Left ventricle myocardium inferior (tissue), 1 donor: ENCODE measurements at regions not wholly inside any gene's neighbourhood (a gene's known extent, or its start where the extent isn't known, plus 50 kb on each side); places are given as distances from the start of the nearest gene placed in this dataset.

Source experiments
- DNase-seq: peaks from one replicate; pipeline ENCODE4 v3.0.0-alpha.2; 2020
- H3K27ac ChIP-seq: fragments of 200-600 bp; replicated peaks from 2 replicates; pipeline ENCODE4 v1.8.0; 2021
- H3K27me3 ChIP-seq: fragments of 200-600 bp; 2 replicates; pipeline ENCODE4 v1.8.0; 2021; ENCODE audit warnings: low read depth
- H3K36me3 ChIP-seq: fragments of 200-600 bp; 2 replicates; pipeline ENCODE4 v1.8.0; 2021
- H3K4me1 ChIP-seq: fragments of 200-600 bp; 2 replicates; pipeline ENCODE4 v1.8.0; 2021
- H3K4me3 ChIP-seq: fragments of 200-600 bp; 2 replicates; pipeline ENCODE4 v1.8.0; 2021; ENCODE audit warnings: mild to moderate bottlenecking, moderate library complexity
- H3K9me3 ChIP-seq: fragments of 200-600 bp; replicated peaks from 2 replicates; pipeline ENCODE4 v1.8.0; 2021
- CTCF ChIP-seq: fragments of 200-600 bp; IDR thresholded peaks from 2 replicates; pipeline ENCODE4 v1.8.0; 2021; ENCODE audit warnings: antibody characterized with exemption, mild to moderate bottlenecking, borderline replicate concordance
- intact Hi-C: fragments of 100-400 bp; cut with micrococcal nuclease; formaldehyde crosslinking; loops from one replicate; pipeline ENCODE4 v1.11.0; 2022
- donor health status: DM: no; HTN: yes; CAD: no; lungs with severe emphysema.

- H3K9me3 ChIP-seq: no peaks in the 10 kb centered on the region
- H3K4me1 ChIP-seq: no peaks in the 10 kb centered on the region
- no peak for TF ChIP-seq CTCF
- H3K4me3 ChIP-seq: no peak overlapping the region
- no peak for DNase-seq
- H3K36me3 ChIP-seq: no peaks in the 10 kb centered on the region
- intact Hi-C loops: no loop called here
- H3K27ac ChIP-seq: no peak overlapping the region
- H3K27me3 ChIP-seq: no peaks in the 10 kb centered on the region
Measured at GRCh38 chrX:44085209-44085608, 112.0 kb upstream of the NDP start.

GRCh38 chrX:44082829-44083228, 109.6 kb upstream of the NDP start:
- DNase-seq: no peak
- TF ChIP-seq CTCF: no peak
- H3K4me3 ChIP-seq: no peak overlapping the region
- H3K4me1 ChIP-seq: no peaks in the 10 kb centered on the region
- H3K9me3 ChIP-seq: no peaks in the 10 kb centered on the region
- no peak overlapping the region for H3K27ac ChIP-seq
- H3K36me3 ChIP-seq: no peaks in the 10 kb centered on the region
- intact Hi-C loops: no loop called here
- no peaks in the 10 kb centered on the region for H3K27me3 ChIP-seq

GRCh38 chrX:44080083-44080482, 106.9 kb upstream of the NDP start:
- TF ChIP-seq CTCF: no peak

GRCh38 chrX:44072631-44073030, 99.4 kb upstream of the NDP start:
- intact Hi-C loops: no loop called here
- Histone ChIP-seq H3K27ac (no peak overlapping the region), H3K36me3 (no peaks in the 10 kb centered on the region), H3K4me1 (no peaks in the 10 kb centered on the region), H3K4me3 (no peak overlapping the region), H3K9me3 (no peaks in the 10 kb centered on the region), H3K27me3 (no peaks in the 10 kb centered on the region)
- DNase-seq: no peak
- no peak for TF ChIP-seq CTCF

More at GRCh38 chrX:44080083-44080482, 106.9 kb upstream of the NDP start:
- intact Hi-C loops: no loop called here
- DNase-seq: no peak
- no peaks in the 10 kb centered on the region for H3K36me3 ChIP-seq
- H3K4me1 ChIP-seq: no peaks in the 10 kb centered on the region
- no peaks in the 10 kb centered on the region for H3K9me3 ChIP-seq
- H3K27ac ChIP-seq: no peak overlapping the region
- H3K27me3 ChIP-seq: no peaks in the 10 kb centered on the region
- no peak overlapping the region for H3K4me3 ChIP-seq

- no peaks in the 10 kb centered on the region for H3K4me1 ChIP-seq
- no peak overlapping the region for H3K4me3 ChIP-seq
- H3K9me3 ChIP-seq: no peaks in the 10 kb centered on the region
- no peak for TF ChIP-seq CTCF
- no peak overlapping the region for H3K27ac ChIP-seq
- intact Hi-C loops: no loop called here
- DNase-seq: no peak
- H3K27me3 ChIP-seq: no peaks in the 10 kb centered on the region
- no peaks in the 10 kb centered on the region for H3K36me3 ChIP-seq
Measured at GRCh38 chrX:44071847-44072551, 98.8 kb upstream of the NDP start.
